NCI-H2029 treated with DMSO at 0.1 percent for 48 hours (cell line): ENCODE measurements at regions not wholly inside any gene's neighbourhood (a gene's known extent, or its start where the extent isn't known, plus 50 kb on each side); places are given as distances from the start of the nearest gene placed in this dataset.
A peak's percentile ranks its signal among the peaks of the same experiment; 100 is the strongest.

Experiments used
- DNase-seq: peaks from one replicate; lab custom pipeline; 2025; lab: John Stamatoyannopoulos, UW

DNA sequence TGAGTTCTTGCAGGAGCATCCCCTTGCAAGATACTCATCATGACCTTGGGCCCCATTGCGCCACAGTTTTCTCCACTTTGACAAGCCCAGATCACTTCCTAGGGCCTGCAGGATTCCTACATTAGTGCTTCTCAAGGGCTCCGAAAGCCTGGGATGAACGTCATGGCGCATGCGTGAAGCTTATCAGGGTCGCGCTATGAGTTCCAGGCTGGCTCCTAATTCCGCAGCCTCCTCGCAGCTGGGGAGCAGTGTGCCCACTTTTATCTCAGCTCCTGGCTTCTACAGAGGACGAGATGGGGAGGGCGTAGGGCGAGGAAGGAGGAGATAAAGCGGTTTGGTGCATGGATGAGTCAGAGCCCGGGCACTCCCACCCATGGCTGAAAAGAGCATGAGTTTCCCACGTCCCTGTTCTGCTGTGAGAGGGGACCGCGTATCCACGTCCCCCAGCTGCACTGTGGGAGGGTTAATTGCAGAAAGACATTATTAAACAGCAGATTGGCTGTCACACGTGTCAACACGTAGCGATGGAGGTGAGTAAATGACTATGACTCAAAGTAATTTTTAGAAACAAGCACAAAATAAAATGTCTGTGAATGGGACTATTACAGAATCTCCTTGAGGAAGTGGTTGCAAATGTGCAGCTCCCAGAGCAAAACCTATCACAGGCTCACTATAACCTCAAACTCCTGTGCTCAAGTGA lies 72.9 kb upstream of the DSP start:
- no peak for DNase-seq

DNA sequence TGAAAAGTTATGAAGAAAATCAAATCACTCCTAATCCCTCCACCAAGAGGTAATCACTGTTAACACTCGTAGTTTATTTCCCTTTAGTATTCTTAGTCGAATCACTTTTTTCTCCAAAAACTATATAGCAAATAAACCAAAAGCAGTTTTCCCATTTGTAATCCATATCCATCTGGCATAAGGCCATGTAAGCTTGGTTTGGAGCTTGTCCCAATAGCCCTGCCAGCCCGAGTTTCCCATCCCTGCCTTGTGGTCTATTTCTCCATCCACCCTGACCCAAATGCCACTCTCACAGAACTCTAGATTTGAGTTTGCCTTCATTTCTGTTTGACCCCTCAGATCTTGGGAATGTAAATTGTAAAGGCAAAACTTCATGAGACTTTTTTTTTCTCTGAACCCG lies 71.8 kb upstream of the DSP start:
- DNase-seq, result no peak

DNA sequence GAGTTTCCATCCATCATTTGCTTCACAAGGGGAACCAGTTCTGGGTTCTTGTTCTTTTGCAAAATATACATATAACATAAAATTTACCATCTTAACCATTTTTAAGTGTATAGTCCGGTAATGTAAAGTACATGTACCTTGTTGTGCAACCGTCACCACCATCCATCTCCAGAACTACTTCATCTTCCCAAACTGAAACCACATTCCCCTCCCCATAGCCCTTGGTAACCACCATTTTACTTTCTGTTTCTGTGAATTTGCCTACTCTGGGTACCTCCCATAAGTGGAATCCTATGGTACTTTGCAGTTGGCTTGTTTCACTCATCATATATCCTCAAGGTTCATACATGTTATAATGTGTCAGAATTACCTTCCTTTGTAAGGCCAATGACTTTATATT lies 70.3 kb upstream of the DSP start:
- DNase-seq, result no peak

DNA sequence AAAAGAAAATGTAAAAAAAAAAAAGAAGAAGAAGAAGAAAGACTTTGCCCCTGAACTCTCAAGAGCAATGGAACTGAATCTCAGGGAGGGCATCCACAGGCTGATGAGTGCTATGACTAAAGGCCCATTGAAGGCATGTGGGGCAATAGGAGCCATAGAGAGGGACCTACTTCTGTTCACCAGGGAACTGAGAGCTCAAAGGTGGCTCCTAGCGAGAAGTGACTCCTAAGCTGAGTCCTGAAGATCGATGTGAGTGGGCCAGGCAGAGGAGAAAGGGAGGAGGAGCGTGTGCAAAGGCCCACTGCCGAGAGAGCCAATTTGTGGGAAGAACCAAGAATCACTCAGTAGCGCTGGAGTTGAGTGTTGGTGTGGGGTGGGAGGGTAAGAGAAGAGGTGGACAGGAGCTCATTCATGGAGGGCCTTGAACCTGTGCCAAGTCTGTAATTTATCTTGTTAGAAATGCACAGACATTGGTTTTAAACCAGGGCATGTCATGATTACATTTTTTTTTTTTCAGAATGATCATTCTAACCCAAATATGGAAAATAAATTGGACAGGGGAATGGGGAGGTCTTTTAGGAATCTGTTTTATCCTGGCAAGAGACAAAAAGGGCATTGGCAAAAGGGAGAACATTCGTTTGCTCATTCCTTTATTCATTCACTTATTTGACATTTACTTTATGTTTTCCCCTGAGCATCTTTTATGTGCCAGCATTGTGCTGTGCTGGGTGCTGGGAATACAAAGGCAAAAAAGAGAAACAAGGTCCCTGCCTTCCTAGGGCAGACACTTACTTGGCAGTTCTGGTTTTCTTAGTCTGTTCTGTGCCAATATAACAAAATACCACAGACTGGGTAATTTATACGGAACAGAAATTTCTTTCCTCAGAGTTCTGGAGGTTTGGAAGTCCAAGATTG lies 67.4 kb upstream of the DSP start:
- peak; percentile 13 for DNase-seq

DNA sequence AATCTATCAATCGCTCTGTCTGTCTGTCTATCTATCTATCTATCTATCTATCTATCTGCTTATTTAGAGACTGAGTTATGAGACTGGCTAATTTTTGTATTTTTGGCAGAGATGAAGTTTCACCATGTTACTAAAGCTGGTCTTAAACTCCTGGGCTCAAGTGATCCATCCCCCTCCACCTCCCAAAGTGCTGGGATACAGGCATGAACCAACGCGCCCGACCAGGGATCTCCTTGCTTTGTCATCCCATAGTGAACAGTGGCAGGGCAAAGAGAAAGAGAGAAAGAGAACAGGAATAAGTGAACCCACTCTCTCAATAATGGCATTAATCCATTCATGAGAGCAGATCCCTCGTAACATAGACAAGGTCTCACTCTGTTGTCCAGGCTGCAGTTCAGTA lies 66.4 kb upstream of the DSP start:
- DNase-seq, result no peak

DNA sequence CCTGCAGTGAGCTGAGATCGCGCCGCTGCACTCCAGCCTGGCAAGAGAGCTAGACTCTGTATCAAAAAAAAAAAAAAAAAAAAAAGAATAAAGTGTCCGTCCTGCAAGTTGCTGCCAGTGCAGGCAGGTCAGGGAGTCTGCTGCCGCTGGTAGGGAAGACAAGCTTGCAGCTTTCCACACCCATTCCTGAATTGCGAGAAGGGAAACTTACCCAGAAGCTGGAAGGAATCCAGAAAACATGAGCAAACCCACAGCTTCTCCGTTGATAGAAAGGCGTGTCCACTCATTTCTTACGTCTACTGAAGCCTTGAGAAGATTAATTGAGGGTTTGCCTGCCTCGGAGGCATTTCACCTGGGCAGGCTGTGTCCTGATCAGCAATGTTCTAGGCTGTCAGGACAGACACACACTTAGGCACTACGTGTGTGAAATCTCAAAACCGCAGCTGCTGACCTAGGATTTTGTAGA lies 61.6 kb upstream of the DSP start:
- DNase-seq, result no peak

DNA sequence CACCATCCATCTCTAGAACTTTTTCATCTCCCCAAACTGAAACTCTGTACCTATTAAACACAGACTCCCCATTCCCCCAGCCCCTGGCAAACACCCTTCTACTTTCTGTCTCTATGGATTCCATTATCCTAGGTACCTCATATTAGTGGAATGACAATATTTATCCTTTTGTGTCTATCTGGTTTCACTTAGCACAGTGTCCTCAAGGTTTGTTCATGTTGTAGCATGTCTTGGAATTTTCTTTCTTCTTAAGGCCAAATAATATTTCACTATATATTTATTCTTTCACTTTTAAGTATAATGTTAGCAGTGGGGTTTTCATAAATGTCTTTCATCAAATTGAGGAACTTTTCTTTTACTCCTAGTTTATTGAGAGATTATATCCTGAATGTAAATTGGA lies 56.8 kb upstream of the DSP start:
- DNase-seq, result no peak

DNA sequence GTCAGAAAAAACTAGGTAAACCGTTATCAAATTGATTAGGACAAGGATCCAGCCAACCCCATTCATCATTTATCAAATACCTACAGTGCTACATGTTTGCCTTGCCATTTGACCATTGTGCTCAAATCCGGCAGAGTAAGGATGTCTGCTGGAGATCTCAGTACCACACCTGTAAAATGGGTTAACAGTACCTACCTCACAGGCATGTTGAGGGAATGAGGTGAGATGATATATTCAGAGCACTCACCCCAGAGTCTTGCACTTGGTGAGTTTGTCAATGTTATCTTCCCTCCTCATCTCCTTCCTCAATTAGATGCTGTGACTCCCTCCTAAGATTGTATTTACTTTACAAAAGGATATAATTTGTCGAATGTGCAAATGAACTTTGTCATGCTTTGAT lies 54.5 kb upstream of the DSP start:
- DNase-seq, result no peak

DNA sequence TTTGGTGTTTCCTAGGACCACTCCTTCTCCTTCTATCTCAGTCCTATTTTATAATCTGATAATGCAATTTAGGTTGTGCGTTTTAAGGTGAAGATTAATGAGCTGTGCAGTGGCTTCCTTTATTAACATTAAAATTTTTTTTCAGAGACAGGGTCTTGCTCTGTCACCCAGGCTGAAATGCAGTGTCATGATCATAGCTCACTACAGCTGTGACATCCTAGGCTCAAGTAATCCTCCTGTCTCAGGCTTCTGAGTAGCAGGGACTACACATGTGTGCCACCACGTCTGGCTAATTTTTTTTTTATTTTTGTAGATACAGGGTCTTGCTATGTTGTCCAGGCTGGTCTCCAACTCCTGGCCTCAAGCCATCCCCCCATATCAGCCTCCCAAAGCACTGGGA lies 53.0 kb upstream of the DSP start:
- no peak for DNase-seq

DNA sequence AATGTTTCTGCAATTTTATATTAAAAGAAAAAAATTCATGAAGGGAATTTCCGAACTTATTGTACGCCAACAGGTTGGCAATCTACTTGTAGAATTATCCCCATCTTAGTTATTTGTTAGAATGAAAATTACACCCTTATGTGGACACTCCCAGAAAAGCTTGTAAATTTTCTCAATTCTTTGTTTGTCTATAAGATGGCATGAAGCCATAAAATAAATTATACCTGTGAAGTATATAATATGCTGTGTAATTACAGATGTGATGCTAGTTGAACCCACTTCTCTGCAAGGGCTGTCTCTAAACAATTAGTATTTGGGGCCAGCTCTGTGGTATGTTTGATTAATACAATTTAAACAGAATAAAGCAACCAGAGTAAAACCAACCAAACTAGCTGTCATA lies 52.1 kb upstream of the DSP start:
- DNase-seq, result no peak
